Testis (tissue), 2 donors: ENCODE measurements at regions not wholly inside any gene's neighbourhood (a gene's known extent, or its start where the extent isn't known, plus 50 kb on each side); places are given as distances from the start of the nearest gene placed in this dataset.
"Not testable (repeated sequence)": the region's sequence is repeated elsewhere in the genome, so short reads cannot be mapped to it uniquely, and the experiment has no call there.

Experiments
- DNase-seq: peaks from one replicate; pipeline ENCODE4 v3.0.0-alpha.2; 2019
- H3K27ac ChIP-seq, 2 donors: fragments of 200-600 bp; sonication (generic); one replicate each; pipeline ENCODE4 v1.5.1; 2019
- H3K27me3 ChIP-seq: fragments of 200-600 bp; sonication (generic); one replicate; pipeline ENCODE4 v1.5.1; 2019
- H3K36me3 ChIP-seq: fragments of 200-600 bp; sonication (generic); one replicate; pipeline ENCODE4 v1.5.1; 2017; ENCODE audit warnings: low read depth; ENCODE audit errors: missing control alignments
- H3K4me1 ChIP-seq: fragments of 200-600 bp; sonication (generic); one replicate; pipeline ENCODE4 v1.5.1; 2019
- H3K4me3 ChIP-seq, 2 donors: fragments of 200-600 bp; sonication (generic); one replicate each; pipeline ENCODE4 v1.5.1; 2017 to 2019
- H3K9me3 ChIP-seq: fragments of 200-600 bp; sonication (generic); one replicate; pipeline ENCODE4 v1.5.1; 2017
- POLR2A ChIP-seq: fragments of 450-650 bp; IDR thresholded peaks from one replicate; pipeline ENCODE4 v1.6.1; 2017; ENCODE audit warnings: antibody characterized with exemption, mild to moderate bottlenecking, moderate library complexity
- WGBS, 2 donors: methylation state at CpG; one replicate each; pipeline ENCODE4 v1.1.5; 2018; 5-methylcytosine and 5-hydroxymethylcytosine counted together
- intact Hi-C: fragments of 100-400 bp; cut with DNase I; formaldehyde crosslinking; loops from one replicate; pipeline ENCODE4 v1.15.1; 2023; ENCODE audit warnings: low total_unique reads
- TF ChIP-seq, protein P1 (sequence below), 3 experiments: fragments of 450-650 bp in 2 of 3; fragments of 200-600 bp in 1 of 3; sonication (generic) in 1 of 3; IDR thresholded peaks; one replicate each; pipeline ENCODE4 v1.5.1; 2016 to 2019; ENCODE audit warnings: antibody characterized with exemption in 3 of 3, mild to moderate bottlenecking in 2 of 3, moderate library complexity in 1 of 3

DNA sequence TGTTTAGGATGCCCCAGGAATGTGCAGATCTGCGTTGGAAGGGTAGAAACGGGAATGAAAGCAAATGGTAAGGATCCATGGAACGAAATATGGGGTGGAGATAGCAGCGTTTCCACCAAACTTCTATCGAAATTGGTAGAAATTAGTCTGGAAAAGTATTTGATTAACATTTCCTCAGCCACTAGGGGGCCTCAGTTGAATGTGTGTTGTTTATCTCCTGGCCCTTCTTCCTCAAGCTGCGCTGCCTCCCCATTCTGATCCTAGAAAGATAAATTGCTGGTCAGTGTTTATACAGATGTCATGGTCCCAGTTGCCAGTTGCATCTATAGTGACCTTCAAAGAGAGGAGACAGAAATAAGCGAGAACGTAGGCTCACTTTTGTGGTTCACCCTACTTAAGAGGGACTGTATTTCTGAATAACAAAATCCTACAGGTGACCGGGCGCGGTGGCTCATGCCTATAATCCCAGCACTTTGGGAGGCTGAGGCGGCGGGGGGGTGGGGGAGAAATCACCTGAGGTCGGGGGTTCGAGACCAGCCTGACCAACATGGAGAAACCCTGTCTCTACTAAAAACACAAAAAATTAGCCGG is 457.1 kb downstream of the SQOR start:
- no peak overlapping the region for H3K4me3 ChIP-seq
- H3K27me3 ChIP-seq = no peaks in the 10 kb centered on the region
- no peaks in the 10 kb centered on the region for H3K36me3 ChIP-seq
- TF ChIP-seq, protein P1, sequence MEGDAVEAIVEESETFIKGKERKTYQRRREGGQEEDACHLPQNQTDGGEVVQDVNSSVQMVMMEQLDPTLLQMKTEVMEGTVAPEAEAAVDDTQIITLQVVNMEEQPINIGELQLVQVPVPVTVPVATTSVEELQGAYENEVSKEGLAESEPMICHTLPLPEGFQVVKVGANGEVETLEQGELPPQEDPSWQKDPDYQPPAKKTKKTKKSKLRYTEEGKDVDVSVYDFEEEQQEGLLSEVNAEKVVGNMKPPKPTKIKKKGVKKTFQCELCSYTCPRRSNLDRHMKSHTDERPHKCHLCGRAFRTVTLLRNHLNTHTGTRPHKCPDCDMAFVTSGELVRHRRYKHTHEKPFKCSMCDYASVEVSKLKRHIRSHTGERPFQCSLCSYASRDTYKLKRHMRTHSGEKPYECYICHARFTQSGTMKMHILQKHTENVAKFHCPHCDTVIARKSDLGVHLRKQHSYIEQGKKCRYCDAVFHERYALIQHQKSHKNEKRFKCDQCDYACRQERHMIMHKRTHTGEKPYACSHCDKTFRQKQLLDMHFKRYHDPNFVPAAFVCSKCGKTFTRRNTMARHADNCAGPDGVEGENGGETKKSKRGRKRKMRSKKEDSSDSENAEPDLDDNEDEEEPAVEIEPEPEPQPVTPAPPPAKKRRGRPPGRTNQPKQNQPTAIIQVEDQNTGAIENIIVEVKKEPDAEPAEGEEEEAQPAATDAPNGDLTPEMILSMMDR (IDR thresholded peaks at IDR 0.05) = peak in 2 of 3 experiments; percentile 53 to 65
- TF ChIP-seq POLR2A = no peak
- intact Hi-C loops = no loop called here
- H3K4me1 ChIP-seq = no peaks in the 10 kb centered on the region
- 50 to 54% methylated on average over 16 of the region's 16 CpGs for WGBS, 2 donors
- DNase-seq = peak; percentile 67
- H3K9me3 ChIP-seq = no peaks in the 10 kb centered on the region
- no peak overlapping the region for H3K27ac ChIP-seq

GRCh38 chr15:46098006-46098405 is 463.2 kb downstream of the SQOR start:
- WGBS, 2 donors = 40 to 74% methylated on average over 1 to 30 of the region's 32 CpGs
- H3K27ac ChIP-seq, H3K9me3 ChIP-seq, H3K4me1 ChIP-seq, DNase-seq, H3K36me3 ChIP-seq, intact Hi-C loops, H3K27me3 ChIP-seq: not testable (repeated sequence)
- H3K4me3 ChIP-seq = peak overlapping the region in 1 of 2 donors; percentile 29

- intact Hi-C loops = no loop called here
- no peaks in the 10 kb centered on the region for H3K4me1 ChIP-seq
- no peaks in the 10 kb centered on the region for H3K27me3 ChIP-seq
- H3K36me3 ChIP-seq = no peaks in the 10 kb centered on the region
- DNase-seq = no peak
- H3K27ac ChIP-seq = no peak overlapping the region
- no peaks in the 10 kb centered on the region for H3K9me3 ChIP-seq
- 61 to 68% methylated on average over 2 of the region's 2 CpGs for WGBS, 2 donors
- no peak overlapping the region for H3K4me3 ChIP-seq
- no peak for TF ChIP-seq POLR2A
- TF ChIP-seq, protein P1 (IDR thresholded peaks at IDR 0.05) = no peak
Measured at GRCh38 chr15:46110755-46111154, 475.9 kb downstream of the SQOR start.

DNA sequence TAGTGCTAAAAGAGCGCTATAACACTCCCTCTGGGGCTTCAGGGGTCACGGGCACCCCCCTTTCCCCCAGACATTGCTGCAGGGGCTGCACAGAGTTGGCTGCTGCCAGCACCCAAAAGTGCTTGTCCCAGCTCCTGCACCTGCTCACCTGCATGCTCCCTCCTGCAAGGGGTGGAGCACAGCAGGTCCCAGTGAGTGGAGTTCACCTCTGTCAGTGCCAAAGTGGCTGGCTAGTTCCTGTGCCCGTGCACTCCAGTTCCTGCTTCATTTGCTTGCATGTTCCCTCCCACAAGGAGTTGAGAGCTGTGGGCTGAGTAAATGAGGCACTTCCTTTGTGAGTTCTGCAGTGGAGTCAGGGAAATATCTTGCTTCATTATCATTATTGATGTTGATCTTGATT is 476.9 kb downstream of the SQOR start:
- no peaks in the 10 kb centered on the region for H3K9me3 ChIP-seq
- H3K36me3 ChIP-seq = no peaks in the 10 kb centered on the region
- WGBS, 2 donors = 73 to 75% methylated on average over 3 of the region's 3 CpGs
- TF ChIP-seq POLR2A = no peak
- TF ChIP-seq, protein P1 (IDR thresholded peaks at IDR 0.05) = no peak
- H3K27ac ChIP-seq = no peak overlapping the region
- intact Hi-C loops = no loop called here
- no peaks in the 10 kb centered on the region for H3K4me1 ChIP-seq
- H3K4me3 ChIP-seq = no peak overlapping the region
- no peak for DNase-seq
- H3K27me3 ChIP-seq = no peaks in the 10 kb centered on the region

DNA sequence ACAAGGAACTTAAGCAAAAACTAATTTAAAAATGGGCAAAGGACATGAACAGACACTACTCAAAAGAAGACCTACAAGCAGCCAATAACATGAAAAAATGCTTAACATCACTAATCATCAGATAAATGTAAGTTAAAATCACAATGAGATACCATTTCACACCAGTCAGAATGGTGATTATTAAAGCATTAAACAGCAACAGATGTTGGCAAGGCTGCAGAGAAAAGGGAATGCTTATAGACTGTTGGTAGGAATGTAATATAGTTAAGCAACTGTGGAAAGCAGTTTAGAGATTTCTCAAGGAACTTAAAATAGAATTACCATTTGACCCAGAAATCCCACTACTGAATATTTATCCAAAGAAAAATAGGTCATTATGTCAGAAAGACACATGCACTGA is 482.2 kb downstream of the SQOR start:
- H3K36me3 ChIP-seq = no peaks in the 10 kb centered on the region
- no peak overlapping the region for H3K27ac ChIP-seq
- no peak for DNase-seq
- H3K4me3 ChIP-seq = no peak overlapping the region
- H3K9me3 ChIP-seq = no peaks in the 10 kb centered on the region
- H3K27me3 ChIP-seq = no peaks in the 10 kb centered on the region
- intact Hi-C loops = no loop called here
- no peak for TF ChIP-seq POLR2A
- TF ChIP-seq, protein P1 (IDR thresholded peaks at IDR 0.05) = no peak
- H3K4me1 ChIP-seq = no peaks in the 10 kb centered on the region
